Liver (tissue), 8 donors: ENCODE measurements at regions not wholly inside any gene's neighbourhood (a gene's known extent, or its start where the extent isn't known, plus 50 kb on each side); places are given as distances from the start of the nearest gene placed in this dataset.

Experiments used
- DNase-seq: peaks from one replicate; pipeline ENCODE4 v3.0.0-alpha.2; 2017; ENCODE audit warnings: low spot score
- H3K27ac ChIP-seq, 2 donors: one replicate each; pipeline ENCODE4 v1.7.0; 2013; ENCODE audit warnings: inconsistent platforms in 2 of 2, low read length in 2 of 2, control low read depth in 1 of 2, low read depth in 1 of 2, mild to moderate bottlenecking in 1 of 2
- H3K27me3 ChIP-seq, 4 donors: one replicate each; pipeline versions ENCODE4 v1.6.1 to v1.7.0; 2013; ENCODE audit warnings: low read length in 3 of 4, inconsistent platforms in 1 of 4, mild to moderate bottlenecking in 1 of 4, moderate library complexity in 1 of 4; ENCODE audit not compliant: control insufficient read depth in 4 of 4, insufficient read depth in 4 of 4
- H3K36me3 ChIP-seq, 4 donors: one replicate each; pipeline versions ENCODE4 v1.6.1 to v1.7.0; 2013; ENCODE audit warnings: low read length in 3 of 4, mild to moderate bottlenecking in 3 of 4, low read depth in 1 of 4, moderate library complexity in 1 of 4; ENCODE audit not compliant: control insufficient read depth in 4 of 4, insufficient read depth in 3 of 4
- H3K4me1 ChIP-seq, 4 donors: one replicate each; pipeline versions ENCODE4 v1.6.1 to v1.7.0; 2013; ENCODE audit warnings: low read length in 3 of 4, mild to moderate bottlenecking in 3 of 4, moderate library complexity in 1 of 4; ENCODE audit not compliant: control insufficient read depth in 4 of 4, insufficient read depth in 4 of 4
- H3K4me3 ChIP-seq, 3 donors: one replicate each; pipeline versions ENCODE4 v1.6.1 to v1.7.0; 2013; ENCODE audit warnings: low read length in 3 of 3, control low read depth in 1 of 3, low read depth in 1 of 3, mild to moderate bottlenecking in 1 of 3
- H3K9ac ChIP-seq, 2 donors: one replicate each; pipeline ENCODE4 v1.7.0; 2013; ENCODE audit warnings: low read length in 2 of 2, mild to moderate bottlenecking in 2 of 2, moderate library complexity in 2 of 2, control low read depth in 1 of 2, low read depth in 1 of 2
- H3K9me3 ChIP-seq, 4 donors: one replicate each; pipeline versions ENCODE4 v1.6.1 to v1.7.0; 2013; ENCODE audit warnings: low read length in 3 of 4; ENCODE audit not compliant: control insufficient read depth in 4 of 4
- ATF3 ChIP-seq: IDR thresholded peaks from 2 replicates; pipeline ENCODE4 v1.6.1; 2016; ENCODE audit warnings: antibody characterized with exemption
- EGR1 ChIP-seq, 2 donors: IDR thresholded peaks; 2 replicates each; pipeline ENCODE4 v1.6.1; 2016 to 2018; ENCODE audit warnings: antibody characterized with exemption in 2 of 2, low read depth in 2 of 2
- FOXA1 ChIP-seq: IDR thresholded peaks from 2 replicates; pipeline ENCODE4 v1.6.1; 2016; ENCODE audit warnings: antibody characterized with exemption
- FOXA2 ChIP-seq: IDR thresholded peaks from 2 replicates; pipeline ENCODE4 v1.6.1; 2016; ENCODE audit warnings: antibody characterized with exemption
- GABPA ChIP-seq, 2 donors: IDR thresholded peaks in 1 of 2; conservative IDR thresholded peaks in 1 of 2; 2 replicates each; pipeline ENCODE4 v1.6.1; 2016; ENCODE audit warnings: antibody characterized with exemption in 2 of 2, mild to moderate bottlenecking in 1 of 2, moderate library complexity in 1 of 2
- HNF4A ChIP-seq, 2 donors: conservative IDR thresholded peaks; 2 replicates each; pipeline ENCODE4 v1.6.1; 2016; ENCODE audit warnings: antibody characterized with exemption in 2 of 2, mild to moderate bottlenecking in 2 of 2
- JUND ChIP-seq, 2 donors: IDR thresholded peaks; 2 replicates each; pipeline ENCODE4 v1.6.1; 2016; ENCODE audit warnings: antibody characterized with exemption in 2 of 2
- NR2F2 ChIP-seq: IDR thresholded peaks from 2 replicates; pipeline ENCODE4 v1.6.1; 2016; ENCODE audit warnings: antibody characterized with exemption
- RAD21 ChIP-seq, 2 donors: IDR thresholded peaks; 2 replicates each; pipeline ENCODE4 v1.6.1; 2016; ENCODE audit warnings: antibody characterized with exemption in 2 of 2, mild to moderate bottlenecking in 2 of 2
- REST ChIP-seq: IDR thresholded peaks from 2 replicates; pipeline ENCODE4 v1.6.1; 2016; ENCODE audit warnings: antibody characterized with exemption, mild to moderate bottlenecking
- RXRA ChIP-seq, 2 donors: IDR thresholded peaks; 2 replicates each; pipeline ENCODE4 v1.6.1; 2017 to 2018; ENCODE audit warnings: antibody characterized with exemption in 2 of 2, mild to moderate bottlenecking in 1 of 2
- SP1 ChIP-seq: IDR thresholded peaks from 2 replicates; pipeline ENCODE4 v1.6.1; 2018; ENCODE audit warnings: antibody characterized with exemption, mild to moderate bottlenecking
- TAF1 ChIP-seq: conservative IDR thresholded peaks from 2 replicates; pipeline ENCODE4 v1.6.1; 2016; ENCODE audit warnings: antibody characterized with exemption, mild to moderate bottlenecking
- YY1 ChIP-seq: IDR thresholded peaks from 2 replicates; pipeline ENCODE4 v1.6.1; 2016; ENCODE audit warnings: antibody characterized with exemption, mild to moderate bottlenecking
- WGBS: extraction: QIAGEN DNeasy Blood & Tissue Kit; methylation state at CpG from one replicate; pipeline ENCODE4 v1.1.7; 2013; 5-methylcytosine and 5-hydroxymethylcytosine counted together
- TF ChIP-seq, protein P1 (sequence below): IDR thresholded peaks from 2 replicates; pipeline ENCODE4 v1.6.1; 2016; ENCODE audit warnings: antibody characterized with exemption
- TF ChIP-seq, protein P2 (sequence below): fragments of 150-350 bp; IDR thresholded peaks from 2 replicates; pipeline ENCODE4 v1.5.1; 2017; ENCODE audit warnings: improper control_type of control experiment, low read depth, low read length; ENCODE audit not compliant: missing input control
- donor health status: healthy.
- donor health status: healthy.
- donor health status: healthy.
- donor health status: healthy.
- donor health status: healthy.

- Histone ChIP-seq H3K4me3 (no peak overlapping the region), H3K4me1 (no peaks in the 10 kb centered on the region), H3K27me3 (peaks cover 0 to 3% (median 0%) of the 10 kb centered on the region in 4 donors), H3K9ac (no peak overlapping the region), H3K36me3 (no peaks in the 10 kb centered on the region), H3K27ac (no peak overlapping the region), H3K9me3 (no peaks in the 10 kb centered on the region)
- TF ChIP-seq NR2F2 (no peak), HNF4A (conservative IDR thresholded peaks at IDR 0.05) (no peak), RAD21 (IDR thresholded peaks at IDR 0.05) (no peak), FOXA1 (no peak), ATF3 (no peak), EGR1 (IDR thresholded peaks at IDR 0.05; ENCODE audit: low read depth in 2 of 2) (no peak), SP1 (no peak), RXRA (IDR thresholded peaks at IDR 0.05) (no peak), YY1 (no peak), REST (no peak), JUND (IDR thresholded peaks at IDR 0.05) (no peak), TAF1 (no peak), GABPA (IDR thresholded peaks at IDR 0.05 in 1 of 2, conservative IDR thresholded peaks at IDR 0.05 in 1 of 2) (no peak)
- TF ChIP-seq, protein P1, sequence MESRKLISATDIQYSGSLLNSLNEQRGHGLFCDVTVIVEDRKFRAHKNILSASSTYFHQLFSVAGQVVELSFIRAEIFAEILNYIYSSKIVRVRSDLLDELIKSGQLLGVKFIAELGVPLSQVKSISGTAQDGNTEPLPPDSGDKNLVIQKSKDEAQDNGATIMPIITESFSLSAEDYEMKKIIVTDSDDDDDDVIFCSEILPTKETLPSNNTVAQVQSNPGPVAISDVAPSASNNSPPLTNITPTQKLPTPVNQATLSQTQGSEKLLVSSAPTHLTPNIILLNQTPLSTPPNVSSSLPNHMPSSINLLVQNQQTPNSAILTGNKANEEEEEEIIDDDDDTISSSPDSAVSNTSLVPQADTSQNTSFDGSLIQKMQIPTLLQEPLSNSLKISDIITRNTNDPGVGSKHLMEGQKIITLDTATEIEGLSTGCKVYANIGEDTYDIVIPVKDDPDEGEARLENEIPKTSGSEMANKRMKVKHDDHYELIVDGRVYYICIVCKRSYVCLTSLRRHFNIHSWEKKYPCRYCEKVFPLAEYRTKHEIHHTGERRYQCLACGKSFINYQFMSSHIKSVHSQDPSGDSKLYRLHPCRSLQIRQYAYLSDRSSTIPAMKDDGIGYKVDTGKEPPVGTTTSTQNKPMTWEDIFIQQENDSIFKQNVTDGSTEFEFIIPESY, result no peak
- TF ChIP-seq, protein P2, sequence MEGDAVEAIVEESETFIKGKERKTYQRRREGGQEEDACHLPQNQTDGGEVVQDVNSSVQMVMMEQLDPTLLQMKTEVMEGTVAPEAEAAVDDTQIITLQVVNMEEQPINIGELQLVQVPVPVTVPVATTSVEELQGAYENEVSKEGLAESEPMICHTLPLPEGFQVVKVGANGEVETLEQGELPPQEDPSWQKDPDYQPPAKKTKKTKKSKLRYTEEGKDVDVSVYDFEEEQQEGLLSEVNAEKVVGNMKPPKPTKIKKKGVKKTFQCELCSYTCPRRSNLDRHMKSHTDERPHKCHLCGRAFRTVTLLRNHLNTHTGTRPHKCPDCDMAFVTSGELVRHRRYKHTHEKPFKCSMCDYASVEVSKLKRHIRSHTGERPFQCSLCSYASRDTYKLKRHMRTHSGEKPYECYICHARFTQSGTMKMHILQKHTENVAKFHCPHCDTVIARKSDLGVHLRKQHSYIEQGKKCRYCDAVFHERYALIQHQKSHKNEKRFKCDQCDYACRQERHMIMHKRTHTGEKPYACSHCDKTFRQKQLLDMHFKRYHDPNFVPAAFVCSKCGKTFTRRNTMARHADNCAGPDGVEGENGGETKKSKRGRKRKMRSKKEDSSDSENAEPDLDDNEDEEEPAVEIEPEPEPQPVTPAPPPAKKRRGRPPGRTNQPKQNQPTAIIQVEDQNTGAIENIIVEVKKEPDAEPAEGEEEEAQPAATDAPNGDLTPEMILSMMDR, result no peak
- DNase-seq, result no peak
- WGBS, result 89% methylated on average over 7 of the region's 7 CpGs
These were observed 179.2 kb upstream of the EGLN3 start for GRCh38 chr14:34129927-34130552.

GRCh38 chr14:34128665-34129064, 177.8 kb upstream of the EGLN3 start:
- H3K27me3 ChIP-seq, result peaks cover 0 to 3% (median 0%) of the 10 kb centered on the region in 4 donors
- TF ChIP-seq, protein P1, result no peak
- TF ChIP-seq FOXA2, result no peak
- no peaks in the 10 kb centered on the region for H3K4me1 ChIP-seq
- DNase-seq, result no peak
- H3K4me3 ChIP-seq, result no peak overlapping the region
- no peak overlapping the region for H3K9ac ChIP-seq
- H3K36me3 ChIP-seq, result no peaks in the 10 kb centered on the region
- 92% methylated on average over 9 of the region's 9 CpGs for WGBS
- no peaks in the 10 kb centered on the region for H3K9me3 ChIP-seq
- H3K27ac ChIP-seq, result no peak overlapping the region
